GM23338 (cell line): ENCODE measurements at regions not wholly inside any gene's neighbourhood (a gene's known extent, or its start where the extent isn't known, plus 50 kb on each side); places are given as distances from the start of the nearest gene placed in this dataset.

Experiments used
- CREB1 ChIP-seq: fragments of 250-450 bp; sonication (Bioruptor Pico); IDR thresholded peaks from 2 replicates; pipeline ENCODE4 v1.5.0; 2020; ENCODE audit warnings: low read depth, mild to moderate bottlenecking, moderate library complexity
- EZH2 ChIP-seq: fragments of 200-600 bp; sonication (generic); IDR thresholded peaks from one replicate; pipeline ENCODE4 v1.8.0; 2017; ENCODE audit warnings: antibody characterized with exemption, mild to moderate bottlenecking, low read depth; ENCODE audit not compliant: unreplicated experiment
- JUNB ChIP-seq: IDR thresholded peaks from one replicate; pipeline ENCODE4 v1.6.1; 2016; ENCODE audit warnings: antibody characterized with exemption; ENCODE audit not compliant: unreplicated experiment
- NANOG ChIP-seq: IDR thresholded peaks from 2 replicates; pipeline ENCODE4 v1.6.1; 2016; ENCODE audit warnings: antibody characterized with exemption, borderline replicate concordance
- ZNF114 ChIP-seq: fragments of 250-450 bp; sonication (Bioruptor Pico); IDR thresholded peaks from 2 replicates; pipeline ENCODE4 v1.5.0; 2020; ENCODE audit warnings: mild to moderate bottlenecking, moderate library complexity
- ZNF331 ChIP-seq: fragments of 250-450 bp; sonication (Bioruptor Pico); IDR thresholded peaks from 2 replicates; pipeline ENCODE4 v1.5.0; 2020; ENCODE audit warnings: low read depth, mild to moderate bottlenecking, moderate library complexity
- ZNF462 ChIP-seq: fragments of 250-450 bp; sonication (Bioruptor Pico); IDR thresholded peaks from 2 replicates; pipeline ENCODE4 v1.5.0; 2020; ENCODE audit warnings: mild to moderate bottlenecking, moderate library complexity
- TF ChIP-seq, protein P1 (sequence below): IDR thresholded peaks from 2 replicates; pipeline ENCODE4 v1.6.1; 2016; ENCODE audit warnings: antibody characterized with exemption
- TF ChIP-seq, protein P2 (sequence below): IDR thresholded peaks from one replicate; pipeline ENCODE4 v1.6.1; 2018; ENCODE audit warnings: antibody characterized with exemption; ENCODE audit not compliant: unreplicated experiment
- TF ChIP-seq, protein P3 (sequence below), 2 experiments: fragments of 200-600 bp in 1 of 2; sonication (generic) in 1 of 2; conservative IDR thresholded peaks; 2 replicates each; pipeline versions ENCODE4 v1.5.1 to v1.6.1; 2016 to 2017; ENCODE audit warnings: antibody characterized with exemption in 2 of 2, low read depth in 2 of 2, mild to moderate bottlenecking in 2 of 2, moderate library complexity in 1 of 2

DNA sequence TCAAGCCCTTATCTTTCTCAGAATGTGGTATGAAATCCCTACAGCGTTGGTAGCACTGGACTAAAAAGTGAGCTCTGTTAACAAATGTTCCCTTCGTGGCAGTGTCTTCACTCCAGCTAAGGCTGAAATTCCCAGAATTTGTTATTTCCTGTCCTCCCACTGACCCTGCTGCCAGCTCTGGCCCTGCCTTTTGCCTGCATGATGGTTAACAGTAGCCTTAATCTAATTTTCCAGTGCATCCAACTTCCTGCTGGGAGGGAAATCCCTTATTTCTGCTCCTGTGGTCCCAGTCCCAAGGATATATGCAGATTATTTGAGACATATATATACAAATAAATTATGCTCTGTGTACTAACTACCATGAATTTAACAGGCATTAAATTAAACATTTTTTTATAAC is 157.2 kb upstream of the CARMIL1 start (continued):
- TF ChIP-seq ZNF462 (CRISPR knock-in tag) (no peak), NANOG (no peak), CREB1 (CRISPR knock-in tag) (no peak), JUNB (no peak), ZNF331 (CRISPR knock-in tag) (no peak), ZNF114 (CRISPR knock-in tag) (no peak), EZH2 (no peak)
- TF ChIP-seq, protein P1, sequence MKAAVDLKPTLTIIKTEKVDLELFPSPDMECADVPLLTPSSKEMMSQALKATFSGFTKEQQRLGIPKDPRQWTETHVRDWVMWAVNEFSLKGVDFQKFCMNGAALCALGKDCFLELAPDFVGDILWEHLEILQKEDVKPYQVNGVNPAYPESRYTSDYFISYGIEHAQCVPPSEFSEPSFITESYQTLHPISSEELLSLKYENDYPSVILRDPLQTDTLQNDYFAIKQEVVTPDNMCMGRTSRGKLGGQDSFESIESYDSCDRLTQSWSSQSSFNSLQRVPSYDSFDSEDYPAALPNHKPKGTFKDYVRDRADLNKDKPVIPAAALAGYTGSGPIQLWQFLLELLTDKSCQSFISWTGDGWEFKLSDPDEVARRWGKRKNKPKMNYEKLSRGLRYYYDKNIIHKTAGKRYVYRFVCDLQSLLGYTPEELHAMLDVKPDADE, result no peak
- TF ChIP-seq, protein P2, sequence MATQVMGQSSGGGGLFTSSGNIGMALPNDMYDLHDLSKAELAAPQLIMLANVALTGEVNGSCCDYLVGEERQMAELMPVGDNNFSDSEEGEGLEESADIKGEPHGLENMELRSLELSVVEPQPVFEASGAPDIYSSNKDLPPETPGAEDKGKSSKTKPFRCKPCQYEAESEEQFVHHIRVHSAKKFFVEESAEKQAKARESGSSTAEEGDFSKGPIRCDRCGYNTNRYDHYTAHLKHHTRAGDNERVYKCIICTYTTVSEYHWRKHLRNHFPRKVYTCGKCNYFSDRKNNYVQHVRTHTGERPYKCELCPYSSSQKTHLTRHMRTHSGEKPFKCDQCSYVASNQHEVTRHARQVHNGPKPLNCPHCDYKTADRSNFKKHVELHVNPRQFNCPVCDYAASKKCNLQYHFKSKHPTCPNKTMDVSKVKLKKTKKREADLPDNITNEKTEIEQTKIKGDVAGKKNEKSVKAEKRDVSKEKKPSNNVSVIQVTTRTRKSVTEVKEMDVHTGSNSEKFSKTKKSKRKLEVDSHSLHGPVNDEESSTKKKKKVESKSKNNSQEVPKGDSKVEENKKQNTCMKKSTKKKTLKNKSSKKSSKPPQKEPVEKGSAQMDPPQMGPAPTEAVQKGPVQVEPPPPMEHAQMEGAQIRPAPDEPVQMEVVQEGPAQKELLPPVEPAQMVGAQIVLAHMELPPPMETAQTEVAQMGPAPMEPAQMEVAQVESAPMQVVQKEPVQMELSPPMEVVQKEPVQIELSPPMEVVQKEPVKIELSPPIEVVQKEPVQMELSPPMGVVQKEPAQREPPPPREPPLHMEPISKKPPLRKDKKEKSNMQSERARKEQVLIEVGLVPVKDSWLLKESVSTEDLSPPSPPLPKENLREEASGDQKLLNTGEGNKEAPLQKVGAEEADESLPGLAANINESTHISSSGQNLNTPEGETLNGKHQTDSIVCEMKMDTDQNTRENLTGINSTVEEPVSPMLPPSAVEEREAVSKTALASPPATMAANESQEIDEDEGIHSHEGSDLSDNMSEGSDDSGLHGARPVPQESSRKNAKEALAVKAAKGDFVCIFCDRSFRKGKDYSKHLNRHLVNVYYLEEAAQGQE, result no peak
- TF ChIP-seq, protein P3, sequence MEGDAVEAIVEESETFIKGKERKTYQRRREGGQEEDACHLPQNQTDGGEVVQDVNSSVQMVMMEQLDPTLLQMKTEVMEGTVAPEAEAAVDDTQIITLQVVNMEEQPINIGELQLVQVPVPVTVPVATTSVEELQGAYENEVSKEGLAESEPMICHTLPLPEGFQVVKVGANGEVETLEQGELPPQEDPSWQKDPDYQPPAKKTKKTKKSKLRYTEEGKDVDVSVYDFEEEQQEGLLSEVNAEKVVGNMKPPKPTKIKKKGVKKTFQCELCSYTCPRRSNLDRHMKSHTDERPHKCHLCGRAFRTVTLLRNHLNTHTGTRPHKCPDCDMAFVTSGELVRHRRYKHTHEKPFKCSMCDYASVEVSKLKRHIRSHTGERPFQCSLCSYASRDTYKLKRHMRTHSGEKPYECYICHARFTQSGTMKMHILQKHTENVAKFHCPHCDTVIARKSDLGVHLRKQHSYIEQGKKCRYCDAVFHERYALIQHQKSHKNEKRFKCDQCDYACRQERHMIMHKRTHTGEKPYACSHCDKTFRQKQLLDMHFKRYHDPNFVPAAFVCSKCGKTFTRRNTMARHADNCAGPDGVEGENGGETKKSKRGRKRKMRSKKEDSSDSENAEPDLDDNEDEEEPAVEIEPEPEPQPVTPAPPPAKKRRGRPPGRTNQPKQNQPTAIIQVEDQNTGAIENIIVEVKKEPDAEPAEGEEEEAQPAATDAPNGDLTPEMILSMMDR (conservative IDR thresholded peaks at IDR 0.05; ENCODE audit: low read depth in 2 of 2), result no peak
